ENCODE measurements at regions not wholly inside any gene's neighbourhood (a gene's known extent, or its start where the extent isn't known, plus 50 kb on each side); places are given as distances from the start of the nearest gene placed in this dataset.

DNA sequence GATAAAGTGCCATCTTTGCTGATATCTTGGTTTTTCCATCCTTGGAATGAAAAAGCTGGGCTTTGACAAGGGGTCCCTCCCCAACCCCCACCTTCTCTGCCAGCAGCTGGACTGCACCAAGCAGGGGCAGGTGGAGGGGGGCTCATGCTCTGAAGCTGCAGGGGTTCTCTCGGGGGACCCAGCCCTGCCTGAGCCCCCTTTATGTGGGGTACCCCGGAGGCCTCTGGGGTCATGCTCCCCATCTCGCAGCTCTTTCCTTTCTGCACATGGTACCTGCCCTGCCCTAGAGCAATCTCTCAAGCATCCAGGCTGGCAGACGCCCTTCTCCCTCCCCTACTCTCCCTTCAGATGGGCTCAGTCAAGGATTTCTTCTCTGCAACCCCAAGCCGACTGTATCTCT, 146.7 kb upstream of the PTPN1 start:
- peaks cover 26% of the 10 kb centered on the region for H3K4me1 Mint-ChIP-seq
- H3K27me3 Mint-ChIP-seq (ENCODE audit: low read depth, poor library complexity), result peaks cover 12% of the 10 kb centered on the region

GRCh38 chr20:50364542-50364941, 145.6 kb upstream of the PTPN1 start:
- Mint-ChIP-seq H3K4me1 (peaks cover 18% of the 10 kb centered on the region), H3K36me3 (ENCODE audit: low read depth) (no peaks in the 10 kb centered on the region), H3K4me3 (no peak overlapping the region), H3K9me3 (no peaks in the 10 kb centered on the region), H3K27me3 (ENCODE audit: low read depth, poor library complexity) (peaks cover 8% of the 10 kb centered on the region), H3K27ac (no peak overlapping the region)
- DNase-seq, result no peak
- no peak for TF ChIP-seq CTCF (IDR thresholded peaks at IDR 0.05)

More for the DNA sequence above, 146.7 kb upstream of the PTPN1 start:
- no peaks in the 10 kb centered on the region for H3K9me3 Mint-ChIP-seq
- TF ChIP-seq CTCF (IDR thresholded peaks at IDR 0.05), result no peak
- H3K4me3 Mint-ChIP-seq, result no peak overlapping the region
- H3K27ac Mint-ChIP-seq, result peak overlapping the region; percentile 41
- H3K36me3 Mint-ChIP-seq (ENCODE audit: low read depth), result no peaks in the 10 kb centered on the region
- DNase-seq, result no peak

- no peaks in the 10 kb centered on the region for H3K36me3 Mint-ChIP-seq (ENCODE audit: low read depth)
- DNase-seq, result no peak
- H3K4me1 Mint-ChIP-seq, result peaks cover 8% of the 10 kb centered on the region
- no peak for TF ChIP-seq CTCF (IDR thresholded peaks at IDR 0.05)
- H3K27ac Mint-ChIP-seq, result no peak overlapping the region
- no peaks in the 10 kb centered on the region for H3K9me3 Mint-ChIP-seq
- H3K4me3 Mint-ChIP-seq, result no peak overlapping the region
- H3K27me3 Mint-ChIP-seq (ENCODE audit: low read depth, poor library complexity), result peaks cover 15% of the 10 kb centered on the region
Measured at GRCh38 chr20:50366270-50367103, 143.7 kb upstream of the PTPN1 start.

DNA sequence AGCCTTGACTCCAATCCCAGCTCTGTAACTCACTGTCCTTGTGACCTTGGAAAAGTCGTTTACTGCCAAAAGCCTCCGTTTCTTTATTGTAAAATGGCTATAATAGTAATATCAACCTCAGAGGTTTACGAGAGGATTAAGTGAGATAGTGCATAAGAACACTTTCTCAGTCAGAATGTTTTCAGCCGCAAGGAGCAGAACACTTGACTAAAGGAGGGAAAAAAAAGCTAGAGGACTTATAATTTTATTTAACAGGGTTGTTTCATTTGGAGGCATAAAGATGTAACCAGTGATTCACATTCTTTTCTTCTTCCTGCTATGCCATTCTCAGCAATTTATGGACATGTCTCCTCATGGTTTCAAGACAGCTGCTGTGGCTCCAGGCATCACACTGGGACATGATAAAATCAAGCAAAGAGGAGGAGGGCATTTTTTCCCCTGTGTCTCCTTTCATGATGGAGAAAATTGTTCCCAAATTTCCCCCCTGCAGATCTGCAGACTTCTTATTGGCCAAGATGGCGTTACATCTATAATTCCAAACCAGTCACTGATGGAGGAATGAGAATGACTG, 143.0 kb upstream of the PTPN1 start:
- no peak for TF ChIP-seq CTCF (IDR thresholded peaks at IDR 0.05)
- Mint-ChIP-seq H3K4me1 (peaks cover 8% of the 10 kb centered on the region), H3K9me3 (no peaks in the 10 kb centered on the region), H3K27me3 (ENCODE audit: low read depth, poor library complexity) (peaks cover 16% of the 10 kb centered on the region), H3K4me3 (no peak overlapping the region), H3K36me3 (ENCODE audit: low read depth) (no peaks in the 10 kb centered on the region), H3K27ac (no peak overlapping the region)
- no peak for DNase-seq

GRCh38 chr20:50367739-50368375, 142.3 kb upstream of the PTPN1 start:
- H3K36me3 Mint-ChIP-seq (ENCODE audit: low read depth), result no peaks in the 10 kb centered on the region

More at GRCh38 chr20:50367739-50368375, 142.3 kb upstream of the PTPN1 start:
- DNase-seq, result no peak
- H3K4me1 Mint-ChIP-seq, result peaks cover 8% of the 10 kb centered on the region
- no peaks in the 10 kb centered on the region for H3K9me3 Mint-ChIP-seq
- peaks cover 16% of the 10 kb centered on the region for H3K27me3 Mint-ChIP-seq (ENCODE audit: low read depth, poor library complexity)
- no peak overlapping the region for H3K4me3 Mint-ChIP-seq
- TF ChIP-seq CTCF (IDR thresholded peaks at IDR 0.05), result no peak
- no peak overlapping the region for H3K27ac Mint-ChIP-seq
